GM18498 (cell line): ENCODE measurements at regions not wholly inside any gene's neighbourhood (a gene's known extent, or its start where the extent isn't known, plus 50 kb on each side); places are given as distances from the start of the nearest gene placed in this dataset.
"Not testable (repeated sequence)": the region's sequence is repeated elsewhere in the genome, so short reads cannot be mapped to it uniquely, and the experiment has no call there.

ENCODE experiments used
- ATAC-seq: cut with Tn5 transposase; IDR thresholded peaks from one replicate; pipeline ENCODE4 v1.9.1; 2021; ENCODE audit warnings: mild to moderate bottlenecking, moderate library complexity; ENCODE audit not compliant: unreplicated experiment

GRCh38 chr6:78639111-78640110 is 227.9 kb upstream of the IRAK1BP1 start:
- no peak for ATAC-seq

GRCh38 chr6:78643976-78644375 is 223.4 kb upstream of the IRAK1BP1 start:
- ATAC-seq = not testable (repeated sequence)

DNA sequence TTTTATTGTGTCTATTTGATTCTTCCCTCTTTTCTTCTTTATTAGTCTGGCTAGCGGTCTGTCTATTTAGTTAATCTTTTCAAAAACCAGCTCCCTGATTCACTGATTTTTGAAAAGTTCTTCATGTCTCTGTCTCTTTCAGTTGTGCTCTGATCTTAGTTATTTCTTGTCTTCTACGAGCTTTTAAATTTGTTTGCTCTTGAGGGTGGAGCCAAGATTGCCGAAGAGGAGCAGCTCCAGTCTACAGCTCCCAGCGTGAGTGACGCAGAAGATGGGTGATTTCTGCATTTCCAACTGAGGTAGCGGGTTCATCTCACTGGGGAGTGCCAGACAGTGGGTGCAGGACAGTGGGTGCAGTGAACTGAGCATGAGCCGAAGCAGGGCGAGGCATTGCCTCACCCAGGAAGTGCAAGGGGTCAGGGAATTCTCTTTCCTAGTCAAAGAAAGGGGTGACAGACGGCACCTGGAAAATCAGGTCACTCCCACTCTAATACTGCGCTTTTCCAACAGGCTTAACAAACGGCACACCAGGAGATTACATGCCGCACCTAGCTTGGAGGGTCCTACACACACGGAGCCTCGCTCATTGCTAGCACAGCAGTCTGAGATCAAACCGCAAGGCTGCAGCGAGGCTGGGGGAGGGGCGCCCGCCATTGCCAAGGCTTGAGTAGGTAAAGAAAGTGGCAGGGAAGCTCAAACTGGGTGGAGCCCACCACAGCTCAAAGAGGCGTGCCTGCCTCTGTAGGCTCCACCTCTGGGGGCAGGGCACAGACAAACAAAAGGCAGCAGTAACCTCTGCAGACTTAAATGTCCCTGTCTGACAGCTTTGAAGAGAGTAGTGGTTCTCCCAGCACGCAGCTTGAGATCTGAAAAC is 220.6 kb upstream of the IRAK1BP1 start:
- not testable (repeated sequence) for ATAC-seq

DNA sequence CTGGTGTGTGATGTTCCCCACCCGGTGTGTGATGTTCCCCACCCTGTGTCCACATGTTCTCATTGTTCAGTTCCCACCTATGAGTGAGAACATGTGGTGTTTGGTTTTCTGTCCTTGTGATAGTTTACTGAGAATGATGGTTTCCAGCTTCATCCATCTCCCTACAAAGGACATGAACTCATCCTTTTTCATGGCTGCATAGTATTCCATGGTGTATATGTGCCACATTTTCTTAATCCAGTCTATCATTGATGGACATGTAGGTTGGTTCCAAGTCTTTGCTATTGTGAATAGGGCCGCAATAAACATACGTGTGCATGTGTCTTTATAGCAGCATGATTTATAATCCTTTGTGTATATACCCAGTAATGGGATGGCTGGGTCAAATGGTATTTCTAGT is 201.5 kb upstream of the IRAK1BP1 start:
- not testable (repeated sequence) for ATAC-seq

- ATAC-seq = no peak
Measured at GRCh38 chr6:78666764-78667163, 200.6 kb upstream of the IRAK1BP1 start.

DNA sequence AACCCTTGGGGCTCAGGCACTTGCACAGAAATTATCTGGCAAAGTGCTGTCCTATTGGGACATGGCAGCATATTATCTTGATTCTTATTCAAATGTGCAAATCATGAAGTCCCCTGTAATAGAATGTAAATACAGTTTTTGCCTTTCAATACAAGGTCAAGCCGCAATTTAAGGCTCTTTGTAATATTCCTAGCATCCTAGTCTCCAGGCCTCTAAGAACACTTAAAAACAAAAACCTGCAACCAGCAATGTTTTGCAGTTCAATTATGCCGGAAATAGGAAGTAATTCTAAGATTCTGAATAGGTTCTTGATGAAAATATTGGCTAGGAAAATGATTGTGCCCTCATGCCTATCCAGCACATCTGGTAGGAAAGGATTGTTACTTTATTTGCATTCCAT is 197.2 kb upstream of the IRAK1BP1 start:
- no peak for ATAC-seq

- no peak for ATAC-seq
Measured at GRCh38 chr6:78670802-78671201, 196.5 kb upstream of the IRAK1BP1 start.

- not testable (repeated sequence) for ATAC-seq
Measured at GRCh38 chr6:78676069-78677007, 191.0 kb upstream of the IRAK1BP1 start.

DNA sequence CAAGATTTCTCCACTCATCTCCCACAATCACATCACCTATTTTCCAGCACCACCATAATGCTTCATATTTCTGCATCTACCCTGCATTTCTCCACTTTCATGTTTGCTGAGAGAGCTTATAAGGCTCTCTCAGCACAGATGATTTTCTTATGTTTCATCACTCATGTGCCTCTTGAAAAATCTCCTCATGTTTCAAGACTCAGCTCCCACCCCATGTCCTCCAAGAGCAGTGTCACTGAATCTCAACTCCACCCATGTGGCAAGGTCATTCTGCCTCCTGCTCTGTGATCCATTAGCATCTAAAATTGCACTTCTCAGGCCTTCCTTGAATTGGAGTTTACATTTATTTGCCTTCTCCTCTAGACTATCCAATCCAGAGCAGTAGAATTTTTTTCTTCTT is 178.7 kb upstream of the IRAK1BP1 start:
- no peak for ATAC-seq

DNA sequence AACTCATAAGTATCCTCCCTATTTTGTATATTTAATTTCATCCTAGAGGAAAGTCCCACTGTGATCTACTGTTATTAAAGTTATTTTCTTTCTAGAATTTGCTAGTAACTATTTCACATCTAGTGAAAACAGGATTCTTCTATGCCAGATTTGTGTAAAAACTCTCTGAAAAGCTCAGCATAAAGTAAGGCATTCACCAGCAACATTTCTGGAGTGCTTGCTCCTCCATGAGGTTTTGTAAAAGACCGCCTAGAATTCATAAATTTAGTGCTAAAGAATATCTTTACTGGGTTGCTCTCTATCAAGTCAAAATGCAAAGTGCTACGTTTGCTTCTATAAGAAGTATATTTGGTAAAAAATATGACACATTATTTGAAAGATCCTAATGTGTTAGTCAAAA is 173.5 kb upstream of the IRAK1BP1 start:
- ATAC-seq = no peak

GRCh38 chr6:78694628-78695027 is 172.7 kb upstream of the IRAK1BP1 start:
- not testable (repeated sequence) for ATAC-seq

- no peak for ATAC-seq
Measured at GRCh38 chr6:78700991-78701390, 166.4 kb upstream of the IRAK1BP1 start.

DNA sequence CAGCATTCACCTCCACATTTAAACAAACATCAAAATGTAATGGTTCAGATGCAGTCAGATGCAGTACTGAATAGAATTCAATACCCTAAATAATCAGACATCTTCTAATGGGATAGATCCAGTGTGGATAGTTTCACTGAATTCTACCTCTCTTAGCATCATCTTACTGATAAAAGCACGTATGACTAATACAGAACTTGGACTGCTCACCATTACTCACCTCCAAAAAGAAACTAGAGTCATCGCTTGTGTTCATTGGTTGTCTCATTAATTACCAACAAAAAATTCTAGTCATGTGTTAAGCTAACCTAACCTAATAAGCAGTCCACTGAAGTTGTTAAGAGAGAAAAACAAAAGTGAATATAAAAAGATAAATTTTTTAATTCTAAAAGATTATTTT is 165.9 kb upstream of the IRAK1BP1 start:
- ATAC-seq = no peak

- ATAC-seq = no peak
Measured at GRCh38 chr6:78709021-78709420, 158.3 kb upstream of the IRAK1BP1 start.

DNA sequence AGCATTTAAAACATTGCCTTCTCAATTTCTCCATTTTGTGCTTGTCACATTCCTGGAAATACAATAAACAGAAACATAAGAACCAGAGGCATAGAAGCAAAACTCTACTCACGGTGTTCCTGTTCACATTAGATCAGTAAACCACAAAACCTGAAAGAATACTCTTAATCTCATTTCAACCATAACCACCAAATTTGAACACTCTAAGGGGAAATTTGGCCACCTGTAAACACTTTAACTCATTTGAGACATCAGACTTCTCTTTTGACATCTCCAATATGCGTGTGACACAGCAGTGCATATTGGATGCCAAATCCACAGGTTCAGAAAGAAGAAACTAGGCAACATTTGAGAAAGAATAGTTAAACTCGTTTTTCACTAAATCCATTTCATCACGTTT is 153.8 kb upstream of the IRAK1BP1 start:
- ATAC-seq = no peak

DNA sequence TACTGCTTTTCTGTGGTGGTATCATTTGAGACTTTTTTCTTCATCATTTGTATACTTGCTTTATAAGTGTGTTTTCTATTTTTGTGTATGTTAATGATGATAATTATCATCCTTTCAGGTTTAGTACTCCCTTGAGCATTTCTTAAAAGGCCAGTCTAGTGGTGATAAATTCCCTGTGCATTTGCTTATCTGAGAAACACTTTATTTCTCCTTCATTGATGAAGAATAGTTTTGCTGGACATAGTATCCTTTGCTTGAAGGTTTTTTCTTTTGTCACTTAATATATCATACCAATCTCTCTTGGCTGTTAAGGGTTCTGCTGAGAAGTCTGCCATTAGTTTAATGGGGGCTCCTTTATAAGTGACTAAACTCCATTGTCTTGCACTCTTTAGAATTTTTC is 123.2 kb upstream of the IRAK1BP1 start:
- ATAC-seq = no peak

- ATAC-seq = no peak
Measured at GRCh38 chr6:78746457-78746856, 120.9 kb upstream of the IRAK1BP1 start.

DNA sequence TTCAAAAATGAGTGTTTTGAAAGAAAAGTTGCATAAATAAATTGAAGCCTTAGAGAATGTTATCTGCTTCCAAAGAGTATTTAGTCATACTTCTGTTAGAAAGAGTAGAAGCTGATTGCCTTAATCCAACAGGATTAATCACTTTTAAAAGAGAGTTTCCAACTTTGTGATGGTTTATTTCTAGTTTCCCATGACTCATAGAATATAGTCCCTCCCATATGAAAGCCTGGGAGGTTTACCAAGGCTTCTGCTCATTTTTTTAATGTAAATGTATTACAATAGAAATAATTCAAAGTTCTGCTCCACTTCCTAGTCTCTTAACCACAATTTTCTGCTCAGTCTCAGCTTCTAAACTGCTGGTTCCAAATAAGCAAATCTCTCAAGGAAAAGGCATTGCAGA is 118.0 kb upstream of the IRAK1BP1 start:
- no peak for ATAC-seq

DNA sequence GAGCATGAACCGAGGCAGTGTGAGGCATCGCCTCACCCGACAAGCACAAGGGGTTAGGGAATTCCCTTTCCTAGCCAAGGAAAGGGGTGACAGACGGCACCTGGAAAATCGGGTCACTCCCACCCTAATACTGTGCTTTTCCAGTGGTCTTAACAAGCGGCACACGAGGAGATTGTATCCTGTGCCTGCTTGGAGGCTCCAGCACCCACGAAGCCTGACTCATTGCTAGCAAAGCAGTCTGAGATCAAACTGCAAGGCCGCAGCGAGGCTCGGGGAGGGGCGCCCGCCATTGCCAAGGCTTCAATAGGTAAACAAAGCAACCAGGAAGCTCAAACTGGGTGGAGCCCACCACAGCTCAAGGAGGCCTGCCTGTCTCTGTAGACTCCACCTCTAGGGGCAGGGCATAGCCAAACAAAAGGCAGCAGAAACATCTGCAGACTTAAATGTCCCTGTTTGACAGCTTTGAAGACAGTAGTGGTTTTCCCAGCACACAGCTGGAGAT is 109.0 kb upstream of the IRAK1BP1 start:
- not testable (repeated sequence) for ATAC-seq

DNA sequence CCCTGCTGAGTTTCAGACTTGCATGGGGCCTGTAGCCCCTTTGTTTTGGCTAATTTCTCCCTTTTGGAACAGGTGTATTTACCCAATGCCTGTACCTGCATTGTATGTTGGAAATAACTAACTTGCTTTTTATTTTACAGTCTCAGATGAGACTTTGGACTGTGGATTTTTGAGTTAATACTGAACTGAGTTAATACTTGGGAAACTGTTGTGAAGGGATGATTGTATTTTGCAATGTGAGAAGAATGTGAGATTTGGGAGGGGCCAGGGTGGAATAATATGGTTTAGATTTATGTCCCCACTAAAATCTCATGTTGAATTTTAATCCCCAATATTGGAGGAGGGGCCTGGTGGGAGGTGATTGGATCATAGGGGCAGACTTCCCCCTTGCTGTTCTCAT is 99.1 kb upstream of the IRAK1BP1 start:
- ATAC-seq = no peak
